GM23248 (cell line): ENCODE measurements at regions not wholly inside any gene's neighbourhood (a gene's known extent, or its start where the extent isn't known, plus 50 kb on each side); places are given as distances from the start of the nearest gene placed in this dataset.

Experiments
- EZH2 ChIP-seq: fragments of 200-600 bp; sonication (generic); IDR thresholded peaks from 2 replicates; pipeline ENCODE4 v1.6.1; 2018; ENCODE audit warnings: antibody characterized with exemption, mild to moderate bottlenecking; ENCODE audit not compliant: insufficient read depth, poor library complexity, severe bottlenecking
- EZH2phosphoT487 ChIP-seq: fragments of 200-600 bp; sonication (generic); IDR thresholded peaks from 2 replicates; pipeline ENCODE4 v1.6.1; 2018; ENCODE audit warnings: antibody characterized with exemption, moderate library complexity, mild to moderate bottlenecking, low read depth; ENCODE audit not compliant: insufficient read depth

- TF ChIP-seq EZH2 (no peak), EZH2phosphoT487 (no peak)
These were observed 61.4 kb upstream of the ELK3 start for GRCh38 chr12:96132819-96133218.
